HG03342 (cell line): ENCODE measurements at regions not wholly inside any gene's neighbourhood (a gene's known extent, or its start where the extent isn't known, plus 50 kb on each side); places are given as distances from the start of the nearest gene placed in this dataset.

Experiments
- ATAC-seq: cut with Tn5 transposase; IDR thresholded peaks from one replicate; pipeline ENCODE4 v1.9.1; 2021; ENCODE audit warnings: mild to moderate bottlenecking, moderate library complexity; ENCODE audit not compliant: unreplicated experiment

- ATAC-seq = no peak
These were observed 103.0 kb upstream of the NUDT6 start for GRCh38 chr4:123025398-123025797.

DNA sequence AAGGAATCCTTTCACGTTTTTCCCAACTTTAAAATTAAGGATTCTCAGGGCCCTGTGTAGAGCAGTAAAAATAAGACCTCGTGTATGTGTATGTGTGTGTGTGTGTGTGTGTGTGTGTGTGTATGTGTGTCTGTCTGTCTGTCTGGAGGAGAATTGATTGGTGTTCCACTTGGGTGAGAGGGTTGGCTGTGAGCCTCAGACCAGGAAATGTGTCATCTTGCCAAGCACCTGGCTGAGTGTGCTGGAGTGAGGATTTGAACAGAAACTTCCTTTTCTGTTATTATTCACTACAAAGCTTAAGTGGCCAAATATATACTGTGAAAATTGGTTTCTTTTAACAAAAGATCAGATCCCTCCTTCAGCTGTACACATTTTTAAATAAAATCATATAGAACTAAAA is 103.6 kb upstream of the NUDT6 start:
- ATAC-seq = peak; percentile 77

GRCh38 chr4:123031664-123032063 is 109.3 kb upstream of the NUDT6 start:
- no peak for ATAC-seq

DNA sequence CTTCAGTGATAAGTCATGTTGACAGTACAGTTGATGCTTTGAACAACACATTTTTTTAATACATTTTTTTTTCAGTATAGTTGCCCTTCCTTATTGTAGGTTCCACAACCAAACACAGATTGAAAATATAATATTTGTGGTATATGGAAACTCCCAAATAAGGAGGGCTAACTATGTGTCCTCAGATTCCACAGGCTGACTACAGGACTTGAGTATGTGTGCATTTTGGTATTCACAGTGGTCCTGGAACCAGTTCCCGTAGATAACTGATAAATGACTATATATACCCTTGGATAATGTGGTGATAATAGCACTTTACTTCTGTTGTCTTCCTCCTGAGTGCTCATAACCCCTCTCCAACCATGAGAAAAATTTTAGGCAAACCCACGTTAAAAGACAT is 111.6 kb upstream of the NUDT6 start:
- ATAC-seq = no peak

DNA sequence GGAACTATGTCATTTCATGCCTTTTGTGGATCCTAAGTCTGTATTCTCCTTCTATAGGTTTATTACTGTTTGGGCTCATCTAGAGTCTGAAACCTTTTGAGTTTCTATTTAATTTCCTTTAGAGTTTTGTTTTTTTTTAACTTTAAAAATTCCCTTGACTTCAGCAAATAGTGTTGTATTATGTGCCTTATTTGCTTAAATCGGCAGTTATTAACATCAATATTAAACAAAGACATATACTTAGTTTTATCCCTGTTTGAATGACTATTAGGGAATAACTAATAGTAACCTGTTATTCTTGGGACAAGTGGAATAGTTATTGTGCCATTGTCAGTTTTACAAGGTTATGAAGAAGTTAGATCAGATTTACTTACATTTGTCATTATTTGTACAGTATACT is 112.8 kb upstream of the NUDT6 start:
- ATAC-seq = no peak

DNA sequence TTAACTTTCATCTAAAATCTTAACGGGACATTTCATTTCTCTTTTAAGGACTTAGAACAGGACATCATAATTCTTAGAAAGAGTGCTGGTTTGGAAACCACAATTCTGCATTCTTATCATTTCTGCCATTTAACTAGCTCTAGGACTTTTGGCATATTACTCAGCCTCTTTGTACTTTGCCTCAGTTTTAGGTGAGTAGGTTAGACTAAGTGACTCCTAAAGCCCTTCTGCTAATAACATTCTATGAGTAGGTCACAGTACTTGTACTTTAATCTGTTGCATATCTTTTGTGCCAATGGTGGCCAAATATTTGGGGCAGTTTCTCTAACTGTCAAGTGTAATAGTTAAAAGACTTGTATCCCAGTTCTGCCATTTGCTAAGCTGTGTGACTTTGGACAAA is 115.4 kb upstream of the NUDT6 start:
- no peak for ATAC-seq

DNA sequence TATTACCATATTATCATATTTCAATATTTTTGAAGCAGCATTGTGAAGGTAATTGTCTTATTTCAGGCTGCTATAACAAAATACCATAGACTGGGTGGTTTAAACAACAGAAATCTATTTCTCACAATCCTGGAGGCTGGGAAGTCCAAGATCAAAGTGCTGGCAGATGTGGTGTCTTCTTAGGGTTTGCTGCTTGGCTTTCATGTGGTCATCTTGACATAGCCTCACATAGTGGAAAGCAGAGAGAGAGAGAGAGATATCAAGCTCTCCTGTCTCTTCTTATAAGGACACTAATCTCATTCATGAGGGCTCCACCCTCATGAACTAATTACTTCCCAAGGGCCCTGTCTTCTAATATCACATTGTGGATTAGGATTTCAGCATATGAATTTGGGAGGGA is 119.7 kb upstream of the NUDT6 start:
- ATAC-seq = no peak

DNA sequence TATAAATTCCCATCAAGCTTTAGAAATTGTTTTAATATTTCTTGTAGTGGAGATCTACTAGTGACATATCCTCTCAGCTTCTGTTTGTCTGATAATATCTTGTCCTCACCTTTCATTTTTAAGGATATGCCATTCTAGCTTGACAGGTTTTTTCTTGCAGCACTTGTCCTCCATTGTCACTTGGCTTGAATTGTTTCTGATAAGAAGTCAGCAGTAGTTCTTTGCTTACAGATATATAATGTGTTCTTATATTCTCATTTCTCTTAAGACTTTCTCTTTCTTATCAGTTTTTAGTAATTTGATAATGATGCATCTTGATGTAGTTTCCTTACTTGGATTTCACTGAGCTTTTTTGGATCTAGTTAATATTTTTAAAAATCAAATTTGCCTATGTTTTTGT is 120.6 kb upstream of the NUDT6 start:
- ATAC-seq = no peak

DNA sequence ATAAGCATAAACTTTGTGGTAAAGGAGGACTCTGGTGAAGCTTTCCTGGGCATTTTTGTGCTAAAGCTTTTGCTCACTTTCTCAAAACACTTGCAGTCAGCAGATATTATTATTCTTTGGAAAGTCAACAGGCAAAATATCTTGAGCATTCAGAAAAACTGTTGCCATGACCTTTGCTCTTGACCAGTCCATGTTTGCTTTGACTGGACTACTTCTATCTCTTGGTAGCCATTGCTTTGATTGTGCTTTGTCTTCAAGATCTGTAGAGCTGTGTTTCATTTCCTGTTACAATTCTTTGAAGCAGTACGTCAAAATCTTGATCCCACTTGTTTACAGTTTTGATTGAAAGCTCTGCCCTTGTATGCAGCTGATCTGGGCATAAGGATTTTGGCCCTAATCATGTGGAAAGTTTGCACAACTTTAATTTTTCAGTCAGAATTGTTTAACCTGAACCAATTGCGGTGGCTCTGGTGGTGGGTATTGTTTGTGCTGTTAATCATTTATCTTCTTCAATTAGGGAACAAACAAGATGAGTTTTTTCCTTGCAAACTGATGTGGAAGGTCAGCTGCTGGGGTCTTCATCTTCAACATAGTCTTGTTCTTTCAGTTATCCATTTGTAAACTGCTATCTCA is 121.5 kb upstream of the NUDT6 start:
- no peak for ATAC-seq

- no peak for ATAC-seq
These were observed 123.7 kb upstream of the NUDT6 start for GRCh38 chr4:123046096-123046495.

DNA sequence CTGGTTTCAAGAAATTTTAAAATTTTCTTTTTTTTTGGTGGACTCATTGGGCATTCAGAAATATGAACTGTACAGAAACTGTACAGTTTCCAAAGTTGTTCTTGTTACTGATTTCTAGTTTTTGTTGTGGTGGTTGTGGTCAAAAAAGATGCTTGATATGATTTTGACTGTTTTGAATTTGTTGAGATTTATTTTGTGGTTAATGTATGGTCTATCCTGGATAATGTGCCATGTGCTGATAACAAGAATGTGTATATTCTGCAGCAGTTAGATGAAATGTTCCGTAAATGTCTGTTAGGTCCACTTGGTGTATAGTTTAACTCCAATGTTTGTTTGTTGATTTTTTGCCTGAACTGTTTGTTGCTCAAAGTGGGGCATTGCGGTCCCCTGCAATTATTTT is 127.6 kb upstream of the NUDT6 start:
- ATAC-seq = no peak

GRCh38 chr4:123052007-123052406 is 129.6 kb upstream of the NUDT6 start:
- ATAC-seq = no peak

GRCh38 chr4:123055943-123056342 is 133.5 kb upstream of the NUDT6 start:
- no peak for ATAC-seq

DNA sequence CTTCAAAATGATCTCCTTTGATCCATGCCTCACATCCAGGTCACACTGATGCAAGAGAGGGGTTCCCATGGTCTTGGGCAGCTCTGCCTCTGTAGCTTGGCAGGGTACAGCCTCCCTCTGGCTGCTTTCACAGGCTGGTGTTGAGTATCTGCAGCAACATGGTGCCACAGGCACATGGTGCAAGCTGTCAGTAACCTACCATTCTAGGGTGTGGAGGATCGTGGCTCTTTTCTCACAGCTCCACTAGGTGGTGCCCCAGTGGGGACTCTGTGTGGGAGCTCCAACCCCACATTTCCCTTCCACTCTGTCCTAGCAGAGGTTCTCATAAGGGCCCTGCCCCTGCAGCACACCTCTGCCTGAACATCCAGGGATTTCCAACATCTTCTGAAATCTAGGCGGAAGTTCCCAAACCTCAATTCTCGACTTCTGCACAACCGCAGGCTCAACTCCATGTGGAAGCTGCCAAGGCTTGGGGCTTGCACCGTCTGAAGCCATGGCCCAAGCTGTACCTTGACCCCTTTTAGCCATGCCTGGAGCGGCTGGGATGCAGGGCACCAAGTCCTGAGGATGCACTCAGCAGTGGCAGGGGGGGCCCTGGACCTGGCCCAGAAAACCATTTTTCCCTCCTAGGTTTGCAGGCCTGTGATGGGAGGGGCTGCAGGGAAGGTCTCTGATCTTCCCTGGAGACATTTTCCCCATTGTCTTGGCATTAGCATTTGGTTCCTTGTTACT is 137.8 kb upstream of the NUDT6 start:
- no peak for ATAC-seq

GRCh38 chr4:123064390-123064789 is 142.0 kb upstream of the NUDT6 start:
- no peak for ATAC-seq

- no peak for ATAC-seq
These were observed 145.7 kb upstream of the NUDT6 start for GRCh38 chr4:123068081-123068480.

- ATAC-seq = no peak
These were observed 149.7 kb upstream of the NUDT6 start for GRCh38 chr4:123072060-123072459.

- ATAC-seq = peak; percentile 75
These were observed 151.3 kb upstream of the NUDT6 start for GRCh38 chr4:123073650-123074049.

DNA sequence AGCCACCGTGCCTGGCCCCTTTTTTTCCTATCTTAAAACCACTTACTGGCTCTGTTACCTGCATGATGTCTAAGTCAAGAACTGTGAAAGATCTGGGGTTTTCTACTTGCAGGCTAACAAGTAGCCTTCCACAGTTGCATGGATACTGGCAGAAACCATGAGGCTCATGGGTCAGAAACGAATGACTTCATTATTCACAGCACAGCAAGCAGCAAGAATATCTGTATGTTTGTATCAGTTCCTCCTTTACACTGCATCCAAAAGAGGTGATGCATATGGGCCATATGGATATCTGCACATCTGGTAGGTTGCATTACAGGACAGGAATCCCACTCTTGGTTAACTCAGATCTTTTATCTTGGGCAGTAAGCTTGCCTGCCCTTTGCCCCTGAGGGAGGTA is 154.9 kb upstream of the NUDT6 start:
- ATAC-seq = no peak

GRCh38 chr4:123081971-123082370 is 159.6 kb upstream of the NUDT6 start:
- ATAC-seq = no peak

GRCh38 chr4:123083646-123084045 is 161.2 kb upstream of the NUDT6 start:
- ATAC-seq = no peak

GRCh38 chr4:123088501-123088900 is 166.1 kb upstream of the NUDT6 start:
- ATAC-seq = no peak

GRCh38 chr4:123090886-123091285 is 168.5 kb upstream of the NUDT6 start:
- no peak for ATAC-seq
